Epithelial cell of esophagus (primary cell): ENCODE measurements at regions not wholly inside any gene's neighbourhood (a gene's known extent, or its start where the extent isn't known, plus 50 kb on each side); places are given as distances from the start of the nearest gene placed in this dataset.

ENCODE experiments used
- DNase-seq: peaks from one replicate; pipeline ENCODE4 v3.0.0; 2010; ENCODE audit warnings: low read depth
- H3K4me3 ChIP-seq: 2 replicates; pipeline ENCODE4 v1.5.1; 2011; ENCODE audit warnings: mild to moderate bottlenecking, low read length, control low read depth
- CTCF ChIP-seq: IDR thresholded peaks from 2 replicates; pipeline ENCODE4 v1.5.1; 2011; ENCODE audit warnings: low read depth, mild to moderate bottlenecking, low read length, control low read depth, inconsistent platforms; ENCODE audit not compliant: insufficient read depth; ENCODE audit errors: missing control alignments

GRCh38 chr5:58136406-58136805 is 323.5 kb downstream of the PLK2 start:
- no peak overlapping the region for H3K4me3 ChIP-seq
- no peak for DNase-seq
- TF ChIP-seq CTCF: no peak

- TF ChIP-seq CTCF: no peak
- no peak overlapping the region for H3K4me3 ChIP-seq
- DNase-seq: peak; percentile 67
Observed at GRCh38 chr5:58135571-58136335, 324.1 kb downstream of the PLK2 start.

- peak; percentile 77 for DNase-seq
- TF ChIP-seq CTCF: no peak
Observed at GRCh38 chr5:58133631-58134296, 326.1 kb downstream of the PLK2 start.

GRCh38 chr5:58133216-58133615 is 326.7 kb downstream of the PLK2 start:
- no peak for TF ChIP-seq CTCF
- H3K4me3 ChIP-seq: no peak overlapping the region
- no peak for DNase-seq

More at GRCh38 chr5:58133631-58134296, 326.1 kb downstream of the PLK2 start:
- no peak overlapping the region for H3K4me3 ChIP-seq

- H3K4me3 ChIP-seq: no peak overlapping the region
- TF ChIP-seq CTCF: no peak
- DNase-seq: no peak
Observed at GRCh38 chr5:58127255-58128220, 332.3 kb downstream of the PLK2 start.

GRCh38 chr5:58123501-58123900 is 336.4 kb downstream of the PLK2 start:
- no peak for DNase-seq
- H3K4me3 ChIP-seq: no peak overlapping the region
- no peak for TF ChIP-seq CTCF
